Heart left ventricle (tissue), 16 donors: ENCODE measurements at regions not wholly inside any gene's neighbourhood (a gene's known extent, or its start where the extent isn't known, plus 50 kb on each side); places are given as distances from the start of the nearest gene placed in this dataset.

Source experiments
- ATAC-seq, 4 donors: fragments of 200-7000 bp; cut with Tn5 transposase; one replicate each; pipeline ENCODE4 v1.9.1; 2020 to 2022; ENCODE audit warnings: moderate library complexity in 4 of 4, mild to moderate bottlenecking in 3 of 4, moderate number of reproducible peaks in 1 of 4
- DNase-seq, 5 donors: peaks; one replicate each; pipeline ENCODE4 v3.0.0-alpha.2; 2020
- H3K27ac ChIP-seq, 12 donors: fragments of 200-600 bp; sonication (generic) in 4 of 12; one replicate each; pipeline versions ENCODE4 v1.5.0 to v1.8.0; 2016 to 2022; ENCODE audit warnings: mild to moderate bottlenecking in 2 of 12
- H3K27me3 ChIP-seq, 9 donors: fragments of 200-600 bp; sonication (generic) in 2 of 9; one replicate each; pipeline versions ENCODE4 v1.5.1 to v1.8.0; 2016 to 2022; ENCODE audit warnings: mild to moderate bottlenecking in 3 of 9
- H3K36me3 ChIP-seq, 9 donors: fragments of 200-600 bp; sonication (generic) in 2 of 9; one replicate each; pipeline versions ENCODE4 v1.5.0 to v1.8.0; 2018 to 2022; ENCODE audit warnings: mild to moderate bottlenecking in 2 of 9
- H3K4me1 ChIP-seq, 12 donors: fragments of 200-600 bp; sonication (generic) in 4 of 12; one replicate each; pipeline versions ENCODE4 v1.5.0 to v1.8.0; 2016 to 2022; ENCODE audit warnings: mild to moderate bottlenecking in 3 of 12
- H3K4me3 ChIP-seq, 12 donors: fragments of 200-600 bp; sonication (generic) in 4 of 12; one replicate each; pipeline versions ENCODE4 v1.5.0 to v1.8.0; 2017 to 2022; ENCODE audit warnings: mild to moderate bottlenecking in 9 of 12, moderate library complexity in 4 of 12
- H3K9me3 ChIP-seq, 12 donors: fragments of 200-600 bp; sonication (generic) in 4 of 12; one replicate each; pipeline versions ENCODE4 v1.5.0 to v1.8.0; 2016 to 2022; ENCODE audit warnings: mild to moderate bottlenecking in 1 of 12
- POLR2A ChIP-seq, 2 donors: fragments of 450-650 bp; IDR thresholded peaks; one replicate each; pipeline ENCODE4 v1.6.1; 2017; ENCODE audit warnings: antibody characterized with exemption in 2 of 2, mild to moderate bottlenecking in 2 of 2, moderate library complexity in 2 of 2
- WGBS, 4 donors: extraction: QIAGEN DNeasy Blood & Tissue Kit in 2 of 4; methylation state at CpG; one replicate each; pipeline versions ENCODE4 v1.1.5 to v1.1.7; 2013 to 2018; 5-methylcytosine and 5-hydroxymethylcytosine counted together
- intact Hi-C, 10 donors: fragments of 100-400 bp; cut with DNase I; formaldehyde crosslinking; loops; one replicate each; pipeline versions ENCODE4 v1.11.1 to v1.14.2; 2022
- TF ChIP-seq, protein P1 (sequence below), 12 donors: fragments of 200-600 bp; sonication (generic) in 4 of 12; IDR thresholded peaks; one replicate each; pipeline versions ENCODE4 v1.5.0 to v1.8.0; 2018 to 2022; ENCODE audit warnings: antibody characterized with exemption in 12 of 12, mild to moderate bottlenecking in 5 of 12
- donor health status: ischemic (EF 13 %, LVEDD 7.1; RV severe dilation, severe dysfunction).
- donor health status: healthy with polysubstance abuse.
- donor health status: DM: no; HTN: yes; CAD: no.
- donor health status: DM: no; HTN: no; CAD: no.
- donor health status: ischemic (EF 25% LVEDD 6.9; RV normal size, moderate dysfunction).
- donor health status: ischemic (EF 25% LVEDD 5.7; RV mildly dilated, moderate dysfunction).
- donor health status: healthy.
- donor health status: DM: yes; HTN: yes; CAD: no.
- donor health status: ischemic (EF 35%, LVEDD 5.7; RV mildly dilated, moderate dysfunction).
- donor health status: nonischemic (EF 11% LVEDD 7.7; RV severe dilation, severe dysfunction).
- donor health status: DM: yes; HTN: yes; CAD: no.
- donor health status: PGD.
- donor health status: ischemic (EF 29% LVEDD 5.4; RV normal size, mild dysfunction).
- donor health status: nonischemic (EF 23%, LVEDD 6.1; RV moderate dilation, normal function).

DNA sequence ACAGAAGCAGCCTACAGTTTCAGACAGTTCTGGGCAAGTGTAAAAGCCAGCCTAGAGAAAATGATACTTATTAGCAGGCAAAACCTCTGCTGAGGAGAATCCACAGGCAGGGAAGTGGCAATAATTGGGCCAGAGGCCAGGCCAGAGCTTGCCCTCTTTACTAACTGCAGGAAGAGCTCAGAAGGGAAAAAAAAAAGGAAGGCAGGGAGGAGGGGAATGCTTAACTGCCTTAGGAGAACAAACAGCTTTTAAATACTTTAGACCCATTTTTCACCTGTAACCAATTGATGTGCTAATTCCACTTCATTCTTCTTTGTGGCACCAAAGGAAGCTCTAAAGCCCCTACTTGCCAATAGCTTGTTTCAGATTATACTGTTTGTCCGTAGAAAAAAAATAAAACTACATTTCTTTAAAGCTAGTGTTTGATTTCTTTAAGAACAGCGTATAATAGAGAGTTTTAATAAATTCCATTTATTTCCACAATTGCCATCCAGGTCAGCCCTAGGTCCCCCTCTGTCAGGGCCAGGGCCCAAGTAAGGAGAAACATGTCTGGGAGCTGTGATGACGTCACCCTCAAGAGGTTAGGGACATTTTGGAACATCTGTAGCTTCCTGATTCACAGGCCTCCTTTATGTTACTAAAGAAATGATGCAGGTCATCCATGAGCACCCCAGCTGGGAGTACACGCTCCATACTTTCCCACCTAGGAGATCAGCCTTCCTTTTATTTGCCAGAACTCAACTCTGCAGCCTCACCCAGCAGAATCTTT, 384.3 kb downstream of the CDC5L start:
- TF ChIP-seq, protein P1, sequence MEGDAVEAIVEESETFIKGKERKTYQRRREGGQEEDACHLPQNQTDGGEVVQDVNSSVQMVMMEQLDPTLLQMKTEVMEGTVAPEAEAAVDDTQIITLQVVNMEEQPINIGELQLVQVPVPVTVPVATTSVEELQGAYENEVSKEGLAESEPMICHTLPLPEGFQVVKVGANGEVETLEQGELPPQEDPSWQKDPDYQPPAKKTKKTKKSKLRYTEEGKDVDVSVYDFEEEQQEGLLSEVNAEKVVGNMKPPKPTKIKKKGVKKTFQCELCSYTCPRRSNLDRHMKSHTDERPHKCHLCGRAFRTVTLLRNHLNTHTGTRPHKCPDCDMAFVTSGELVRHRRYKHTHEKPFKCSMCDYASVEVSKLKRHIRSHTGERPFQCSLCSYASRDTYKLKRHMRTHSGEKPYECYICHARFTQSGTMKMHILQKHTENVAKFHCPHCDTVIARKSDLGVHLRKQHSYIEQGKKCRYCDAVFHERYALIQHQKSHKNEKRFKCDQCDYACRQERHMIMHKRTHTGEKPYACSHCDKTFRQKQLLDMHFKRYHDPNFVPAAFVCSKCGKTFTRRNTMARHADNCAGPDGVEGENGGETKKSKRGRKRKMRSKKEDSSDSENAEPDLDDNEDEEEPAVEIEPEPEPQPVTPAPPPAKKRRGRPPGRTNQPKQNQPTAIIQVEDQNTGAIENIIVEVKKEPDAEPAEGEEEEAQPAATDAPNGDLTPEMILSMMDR (IDR thresholded peaks at IDR 0.05) = no peak
- TF ChIP-seq POLR2A (IDR thresholded peaks at IDR 0.05) = no peak
- Histone ChIP-seq H3K27ac (no peak overlapping the region), H3K9me3 (peaks cover 0 to 6% (median 0%) of the 10 kb centered on the region in 12 donors), H3K27me3 (peaks cover 0 to under 1% (median 0%) of the 10 kb centered on the region in 9 donors), H3K4me1 (no peaks in the 10 kb centered on the region), H3K4me3 (no peak overlapping the region), H3K36me3 (no peaks in the 10 kb centered on the region)
- ATAC-seq (no peak), DNase-seq (peak in 1 of 5 donors; percentile 40)
- 86 to 91% (median 90%) methylated on average over 4 of the region's 4 CpGs for WGBS, 4 donors
- intact Hi-C loops = no loop called here

DNA sequence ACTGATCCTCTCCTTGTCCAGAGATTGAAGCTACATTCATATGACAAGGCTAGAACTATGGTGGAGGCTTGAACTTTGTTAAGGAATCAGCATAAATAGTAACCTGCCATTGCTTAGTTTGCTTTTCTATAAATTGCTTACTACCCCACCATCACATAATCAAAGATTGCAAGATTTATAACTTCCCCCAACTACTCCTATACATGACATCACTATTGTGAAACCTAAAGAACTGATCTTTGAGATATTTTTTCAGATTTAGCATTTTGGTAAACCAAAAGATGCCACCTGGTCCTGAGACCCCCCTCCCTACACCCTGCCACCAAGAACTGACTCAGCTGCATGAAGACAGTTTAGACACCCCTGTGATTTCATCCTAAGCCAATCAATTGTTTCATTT, 385.3 kb downstream of the CDC5L start:
- no peak for DNase-seq
- H3K27ac ChIP-seq = no peak overlapping the region
- no peaks in the 10 kb centered on the region for H3K4me1 ChIP-seq
- H3K36me3 ChIP-seq = no peaks in the 10 kb centered on the region
- intact Hi-C loops = no loop called here
- TF ChIP-seq, protein P1 (IDR thresholded peaks at IDR 0.05) = no peak
- TF ChIP-seq POLR2A (IDR thresholded peaks at IDR 0.05) = no peak
- peaks cover 0 to 6% (median 0%) of the 10 kb centered on the region in 12 donors for H3K9me3 ChIP-seq
- no peak overlapping the region for H3K4me3 ChIP-seq
- no peak for ATAC-seq
- no peaks in the 10 kb centered on the region for H3K27me3 ChIP-seq

DNA sequence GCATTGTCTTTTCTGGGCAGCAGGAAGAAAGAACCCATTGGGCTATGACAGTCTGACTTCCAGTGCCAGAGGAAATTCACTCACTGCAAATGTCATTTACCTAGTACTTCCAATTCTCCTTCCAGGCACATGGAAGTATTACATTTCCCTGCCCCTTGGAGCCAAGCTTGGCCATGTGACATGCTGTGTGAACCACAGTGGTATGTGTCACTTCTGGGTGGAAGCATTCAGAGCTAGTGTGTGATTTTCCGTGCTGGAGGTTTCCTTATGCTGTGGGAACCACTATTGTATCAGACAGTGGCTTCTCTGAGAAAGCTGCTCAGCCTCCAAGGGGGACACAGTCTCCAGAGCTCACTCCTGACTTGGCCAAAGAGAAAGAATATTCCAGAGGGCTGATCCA, 387.6 kb downstream of the CDC5L start:
- Histone ChIP-seq H3K4me3 (no peak overlapping the region), H3K27ac (no peak overlapping the region), H3K9me3 (peaks cover 0 to 2% (median 0%) of the 10 kb centered on the region in 12 donors), H3K4me1 (no peaks in the 10 kb centered on the region), H3K27me3 (no peaks in the 10 kb centered on the region), H3K36me3 (no peaks in the 10 kb centered on the region)
- DNase-seq (no peak), ATAC-seq (no peak)
- TF ChIP-seq POLR2A (IDR thresholded peaks at IDR 0.05) = no peak
- TF ChIP-seq, protein P1 (IDR thresholded peaks at IDR 0.05) = no peak
- 50 to 75% (median 67%) methylated on average over 1 of the region's 1 CpG for WGBS, 4 donors
- intact Hi-C loops = no loop called here

DNA sequence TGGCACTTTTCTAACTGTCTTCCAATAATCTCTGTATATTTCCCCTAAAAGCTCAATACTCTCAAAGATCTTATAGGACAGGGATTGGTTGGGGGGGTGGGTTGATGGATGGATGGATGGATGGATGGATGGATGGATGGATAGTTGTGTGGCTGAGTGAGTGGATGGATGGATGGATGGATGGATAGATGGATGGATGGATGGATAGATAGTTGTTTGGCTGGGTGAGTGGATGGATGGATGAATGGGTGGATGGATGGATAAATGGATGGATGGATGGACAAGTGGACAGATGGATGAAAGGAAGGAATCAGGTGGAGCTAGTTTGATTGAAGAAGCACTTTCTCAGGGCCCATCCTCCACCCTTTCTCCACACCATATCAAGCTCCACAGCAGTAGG, 388.8 kb downstream of the CDC5L start:
- DNase-seq (no peak), ATAC-seq (no peak)
- no peaks in the 10 kb centered on the region for H3K27me3 ChIP-seq
- H3K27ac ChIP-seq = no peak overlapping the region
- TF ChIP-seq POLR2A (IDR thresholded peaks at IDR 0.05) = no peak
- TF ChIP-seq, protein P1 (IDR thresholded peaks at IDR 0.05) = no peak
- H3K4me1 ChIP-seq = no peaks in the 10 kb centered on the region
- no peaks in the 10 kb centered on the region for H3K9me3 ChIP-seq
- H3K36me3 ChIP-seq = no peaks in the 10 kb centered on the region
- intact Hi-C loops = no loop called here
- no peak overlapping the region for H3K4me3 ChIP-seq
